DMS 273 (cell line): ENCODE measurements at regions not wholly inside any gene's neighbourhood (a gene's known extent, or its start where the extent isn't known, plus 50 kb on each side); places are given as distances from the start of the nearest gene placed in this dataset.

ENCODE experiments used
- DNase-seq: peaks from one replicate; lab custom pipeline; 2025; ENCODE audit not compliant: unreplicated experiment; lab: John Stamatoyannopoulos, UW

- peak; percentile 28 for DNase-seq
These were observed 65.1 kb upstream of the KLF13 start for GRCh38 chr15:31261266-31262142.

DNA sequence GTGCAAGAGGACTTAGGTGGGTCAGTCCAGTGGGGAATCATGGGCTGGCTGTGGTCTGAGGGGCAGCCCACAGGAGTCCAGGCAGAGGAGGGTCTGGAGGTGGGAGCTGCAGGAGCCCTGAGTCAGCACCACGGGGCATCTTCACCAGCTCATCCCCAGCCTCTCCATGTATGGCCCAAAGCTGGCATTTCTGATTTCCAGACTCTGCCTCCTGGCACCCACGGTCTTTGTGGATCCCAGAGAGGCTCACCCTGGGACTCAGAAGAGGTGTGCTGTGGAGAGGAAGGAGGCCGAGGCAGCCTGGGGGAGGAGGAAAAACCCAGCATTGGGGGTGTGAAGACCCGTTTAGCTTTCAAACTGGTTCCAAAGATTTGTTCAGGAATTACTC, 64.5 kb upstream of the KLF13 start:
- no peak for DNase-seq

DNA sequence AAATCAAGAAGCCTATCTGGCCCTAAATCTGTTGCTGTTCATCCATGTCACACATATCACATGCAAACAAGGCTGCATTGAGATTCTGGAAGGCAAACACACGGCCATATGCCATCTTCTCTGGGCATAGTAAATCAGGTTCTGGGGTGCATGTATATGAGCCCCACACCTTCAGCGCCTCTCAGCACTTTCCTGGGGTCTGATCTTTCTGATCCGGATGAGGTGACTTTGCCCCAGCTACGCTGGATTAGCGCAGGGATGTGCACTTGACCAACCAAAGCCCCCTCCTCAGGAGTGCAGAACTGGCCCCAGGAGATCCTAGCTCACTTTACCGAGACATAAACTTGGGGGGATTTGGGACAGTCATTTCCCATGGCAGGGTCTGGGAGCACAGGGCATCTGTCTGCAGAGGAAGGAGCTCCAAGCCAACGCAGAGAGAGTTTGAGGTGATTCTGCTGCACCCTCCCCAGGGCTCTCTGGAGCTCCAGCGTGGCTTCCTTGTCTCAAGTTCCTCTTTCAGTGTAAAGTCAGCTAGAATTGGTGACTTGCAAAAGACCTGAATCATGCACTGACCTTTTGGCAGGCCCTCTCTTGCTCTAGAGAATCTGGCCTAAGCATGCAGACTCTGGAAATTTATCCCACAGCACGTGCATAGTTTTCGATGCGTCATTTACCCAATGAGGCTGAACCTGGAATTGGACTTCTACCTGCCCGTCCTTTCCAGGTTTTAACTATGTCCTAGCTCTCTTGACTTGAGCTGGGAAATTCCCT, 63.5 kb upstream of the KLF13 start:
- DNase-seq: no peak

DNA sequence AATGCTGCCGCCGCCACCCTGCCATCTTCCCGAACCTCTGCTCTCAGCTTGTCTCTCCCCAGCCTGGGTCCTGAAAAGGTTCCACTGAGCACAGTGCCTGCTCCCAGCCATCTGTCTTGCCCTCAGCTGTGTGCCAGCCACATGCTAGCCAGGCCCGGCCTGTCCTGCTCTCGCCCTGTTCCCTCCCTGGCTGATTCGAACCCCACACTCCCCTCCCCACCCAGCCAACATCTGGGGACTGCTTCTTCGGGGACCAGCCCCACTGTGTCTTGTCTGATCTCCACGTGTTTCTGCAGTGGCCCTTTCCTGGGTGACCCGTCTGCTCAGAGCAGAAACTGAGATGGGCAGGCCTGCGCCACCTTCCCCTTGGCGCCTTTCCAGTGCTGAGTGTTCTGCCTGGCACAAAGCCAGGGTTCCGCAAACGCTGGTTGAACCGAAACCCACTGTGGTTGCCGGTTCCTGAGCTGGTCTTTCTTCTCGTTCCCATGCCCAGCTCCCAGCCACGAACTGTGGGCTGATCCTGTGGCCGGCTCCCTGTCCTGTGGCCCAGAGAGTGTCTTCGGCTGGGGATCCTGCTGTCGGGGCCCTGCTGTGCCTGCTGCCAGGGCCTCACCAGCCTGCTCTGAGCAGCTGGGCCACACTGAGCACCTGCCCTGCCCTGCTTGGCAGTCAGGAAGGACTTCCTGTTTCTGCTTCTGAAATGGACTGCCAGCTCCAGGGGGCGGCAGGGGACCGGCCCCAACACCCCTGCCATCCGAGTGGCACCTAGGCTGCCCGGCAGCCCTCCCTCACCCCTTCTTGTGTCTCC, 62.7 kb upstream of the KLF13 start:
- peak; percentile 85 for DNase-seq

DNA sequence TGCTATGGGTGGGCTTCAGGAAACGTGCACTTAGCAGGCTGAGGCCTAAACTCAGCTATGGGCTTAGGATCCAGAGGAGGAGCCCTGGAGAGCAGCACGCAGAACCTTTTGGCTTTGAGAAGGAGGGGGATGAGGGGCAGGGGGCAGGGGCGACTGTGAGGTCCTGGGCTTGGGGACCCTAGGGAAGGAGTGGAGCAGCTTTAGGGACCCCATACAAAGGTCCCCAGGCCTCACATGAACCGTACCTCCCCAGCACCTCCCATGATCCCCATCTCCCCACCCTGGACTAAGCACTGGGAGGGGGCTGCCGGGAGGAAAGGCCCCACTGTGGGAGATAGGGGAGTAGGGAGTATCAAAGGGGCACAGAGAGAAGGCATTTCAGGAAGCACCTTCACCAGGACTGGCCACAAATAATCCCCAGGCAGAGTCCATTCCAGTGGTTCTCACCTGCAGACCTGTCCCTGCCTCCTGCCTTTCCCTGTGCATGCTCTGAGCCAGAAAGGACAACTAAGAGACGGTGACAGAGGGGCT, 62.0 kb upstream of the KLF13 start:
- DNase-seq: no peak

- no peak for DNase-seq
These were observed 61.4 kb upstream of the KLF13 start for GRCh38 chr15:31265090-31265870.

- DNase-seq: peak; percentile 53
These were observed 60.5 kb upstream of the KLF13 start for GRCh38 chr15:31265871-31266711.

- peak; percentile 21 for DNase-seq
These were observed 59.9 kb upstream of the KLF13 start for GRCh38 chr15:31266712-31267111.

- DNase-seq: peak; percentile 38
These were observed 59.2 kb upstream of the KLF13 start for GRCh38 chr15:31267161-31268107.

DNA sequence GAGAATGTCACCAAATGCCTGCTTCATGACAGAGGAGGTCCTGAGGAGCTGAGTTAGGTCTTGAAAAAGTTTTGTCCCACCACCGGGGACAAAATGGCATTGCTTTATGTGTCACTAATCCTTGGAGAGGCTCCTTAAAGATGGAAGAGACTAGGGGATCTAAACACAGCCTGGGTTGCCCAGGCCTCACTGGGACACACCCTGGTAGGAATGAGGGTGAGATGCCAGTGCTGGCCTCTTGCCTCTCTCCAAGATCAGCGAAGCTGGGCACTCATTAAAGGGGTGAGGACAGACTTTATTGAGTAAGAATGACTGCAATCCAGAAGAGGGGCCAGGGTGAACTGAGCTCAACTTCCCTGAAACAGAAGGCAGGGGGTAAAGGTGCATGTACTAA, 58.5 kb upstream of the KLF13 start:
- DNase-seq: no peak

- DNase-seq: no peak
These were observed 57.5 kb upstream of the KLF13 start for GRCh38 chr15:31268911-31269784.

DNA sequence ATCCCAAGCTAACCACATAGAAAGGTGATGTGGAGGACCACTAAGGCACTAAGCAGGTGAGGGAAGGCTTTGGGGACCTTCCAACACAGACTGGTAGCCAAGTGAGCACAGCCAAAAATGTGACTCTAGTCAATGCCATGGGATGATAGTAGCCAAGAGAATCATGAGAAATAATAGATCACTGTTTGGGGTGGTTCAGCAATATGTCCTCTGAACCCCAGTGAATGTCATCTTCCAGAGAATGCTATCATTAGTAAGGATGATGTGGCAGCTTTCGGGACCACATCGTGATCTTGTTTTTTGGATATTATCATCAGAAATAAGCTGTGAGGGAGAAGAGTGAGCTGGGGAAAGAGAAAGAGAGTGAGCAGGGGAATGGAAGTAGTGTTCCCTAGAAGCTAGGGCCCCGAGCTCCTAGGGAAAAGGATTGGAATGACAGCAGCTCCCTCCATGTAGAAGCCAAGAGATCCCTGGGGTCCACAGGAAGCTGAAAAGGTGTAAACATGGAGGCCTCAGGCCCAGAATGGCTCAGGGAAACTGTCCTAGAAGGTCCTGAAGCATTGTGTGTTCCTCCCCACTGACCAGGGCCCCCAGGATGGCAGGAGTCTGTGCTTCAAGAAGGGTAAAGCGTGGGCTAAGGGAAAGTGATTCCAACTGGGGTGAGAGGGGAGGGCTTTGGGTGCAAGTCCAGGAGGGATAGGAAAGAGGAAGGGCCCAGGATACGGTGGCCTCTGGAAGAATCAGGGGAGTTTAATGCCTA, 56.6 kb upstream of the KLF13 start:
- no peak for DNase-seq

- DNase-seq: peak; percentile 51
These were observed 55.9 kb upstream of the KLF13 start for GRCh38 chr15:31270767-31271166.

DNA sequence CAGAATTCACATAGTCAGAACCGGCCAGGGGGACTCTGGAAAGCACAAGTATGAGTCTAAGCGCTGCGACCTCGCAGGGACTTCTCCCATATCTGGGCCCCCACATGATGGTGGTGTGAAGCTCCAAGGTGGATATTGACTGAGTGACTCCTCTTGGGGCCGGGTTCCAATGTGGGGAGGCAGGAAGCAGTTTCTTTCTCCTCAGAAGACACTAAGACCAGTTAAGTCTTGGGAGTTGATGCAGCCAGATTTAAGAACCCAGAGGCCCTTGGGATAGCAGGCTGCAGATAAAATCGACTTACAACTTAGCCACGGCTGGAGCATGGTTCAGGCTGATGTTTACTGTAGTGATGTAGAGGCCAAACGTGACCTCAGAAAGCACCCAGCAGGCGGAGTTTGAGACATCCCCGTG, 55.4 kb upstream of the KLF13 start:
- no peak for DNase-seq

DNA sequence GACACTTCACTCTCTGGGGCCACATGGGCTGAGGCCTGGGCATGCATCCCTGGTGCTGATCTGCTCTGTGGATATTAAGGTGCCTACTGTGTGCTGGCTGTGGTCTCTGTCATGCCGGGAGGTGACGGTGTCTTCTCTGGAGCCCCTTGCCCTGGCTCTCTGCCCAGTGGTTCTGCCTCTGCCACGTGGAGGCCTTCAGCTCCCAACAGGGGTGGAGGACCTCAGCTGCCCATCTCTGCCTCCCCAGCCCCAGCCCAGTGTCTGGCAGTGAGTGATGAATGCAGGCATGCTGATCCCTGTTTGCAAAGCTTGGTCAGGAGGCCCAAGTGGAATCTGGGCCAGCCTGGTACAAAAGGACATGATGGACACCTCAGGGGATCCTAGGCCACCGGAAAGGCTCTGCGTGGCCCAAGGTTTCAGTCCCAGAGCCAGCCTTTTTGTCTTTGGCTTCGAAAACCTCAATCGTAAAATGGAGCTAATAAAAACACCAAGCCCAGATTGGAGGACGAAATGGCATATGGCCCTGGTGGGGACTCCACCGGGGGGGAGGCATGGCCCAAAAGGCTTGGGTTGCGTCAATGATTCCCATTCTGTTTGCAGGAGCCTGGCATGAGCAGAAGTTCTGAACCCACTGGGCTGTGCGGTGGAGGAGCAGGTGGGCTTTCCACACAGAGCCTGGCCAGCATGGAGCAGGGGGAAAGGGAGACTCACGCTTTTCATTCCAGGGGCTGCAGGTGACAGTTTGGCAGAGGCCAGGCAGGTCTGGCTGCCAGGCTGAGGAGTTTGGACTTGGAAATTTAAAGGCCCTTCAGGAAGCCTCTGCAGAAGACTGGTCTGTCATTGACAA, 54.7 kb upstream of the KLF13 start:
- DNase-seq: peak; percentile 75
